ENCODE measurements at regions not wholly inside any gene's neighbourhood (a gene's known extent, or its start where the extent isn't known, plus 50 kb on each side); places are given as distances from the start of the nearest gene placed in this dataset.
"Not testable (repeated sequence)": the region's sequence is repeated elsewhere in the genome, so short reads cannot be mapped to it uniquely, and the experiment has no call there.

DNA sequence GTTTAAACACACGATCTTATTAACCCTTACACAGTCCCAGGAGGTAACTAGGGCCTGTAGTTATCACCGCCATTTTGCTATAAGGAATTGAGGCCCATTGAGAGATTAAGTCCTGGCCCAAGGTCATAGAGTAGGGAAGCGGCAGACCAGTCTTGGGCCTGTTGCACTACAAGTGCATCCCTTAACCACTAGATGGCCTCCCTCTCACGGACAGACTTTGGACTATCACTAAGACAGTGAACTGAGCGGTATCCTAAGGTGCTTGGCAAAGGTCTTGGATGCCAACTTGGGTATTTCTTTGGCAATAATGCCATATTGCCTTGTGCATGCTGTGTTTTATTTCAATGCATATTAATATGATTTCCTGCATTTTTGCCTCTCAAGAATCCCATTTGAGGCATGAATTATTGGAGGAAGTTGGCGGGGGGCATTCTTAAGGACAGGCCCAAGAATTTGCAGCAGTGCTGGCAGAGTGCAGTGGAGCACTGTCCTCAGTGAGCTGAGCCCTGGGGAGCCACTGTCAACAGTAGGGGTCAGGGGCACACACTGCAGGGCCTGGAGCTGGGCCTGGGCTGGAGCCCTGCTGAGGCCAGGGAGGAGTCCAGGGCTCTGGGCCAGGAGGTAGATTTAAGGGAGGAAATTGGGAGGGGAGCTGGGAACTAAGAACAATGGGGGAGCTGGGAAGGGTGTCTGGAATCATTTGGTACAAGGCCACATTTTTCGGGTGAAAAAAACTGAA, 147.4 kb downstream of the SMIM20 start:
- no peak overlapping the region for H3K4me3 ChIP-seq
- peak overlapping the region in 1 of 21 experiments; percentile 6 for H3K27ac ChIP-seq

DNA sequence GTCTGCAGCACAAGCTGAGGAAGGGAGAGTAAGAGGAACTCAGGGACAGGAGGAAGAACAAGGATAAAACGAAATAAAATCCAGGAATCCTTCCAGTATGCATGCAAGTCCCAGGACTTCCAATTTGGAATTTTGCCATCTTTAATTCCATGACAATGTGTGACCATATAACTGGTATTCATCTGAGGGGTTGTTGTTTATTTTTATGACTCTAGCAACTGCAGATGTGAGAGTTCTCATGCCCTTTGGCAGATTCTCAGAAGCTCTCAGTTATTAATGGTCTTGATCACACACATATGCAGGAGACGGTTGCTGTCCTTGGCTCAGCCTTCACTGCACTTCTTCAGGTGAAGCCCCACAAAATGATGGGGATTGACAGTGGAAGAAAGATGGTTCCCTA, 148.2 kb downstream of the SMIM20 start:
- H3K27ac ChIP-seq = no peak overlapping the region
- no peak overlapping the region for H3K4me3 ChIP-seq

DNA sequence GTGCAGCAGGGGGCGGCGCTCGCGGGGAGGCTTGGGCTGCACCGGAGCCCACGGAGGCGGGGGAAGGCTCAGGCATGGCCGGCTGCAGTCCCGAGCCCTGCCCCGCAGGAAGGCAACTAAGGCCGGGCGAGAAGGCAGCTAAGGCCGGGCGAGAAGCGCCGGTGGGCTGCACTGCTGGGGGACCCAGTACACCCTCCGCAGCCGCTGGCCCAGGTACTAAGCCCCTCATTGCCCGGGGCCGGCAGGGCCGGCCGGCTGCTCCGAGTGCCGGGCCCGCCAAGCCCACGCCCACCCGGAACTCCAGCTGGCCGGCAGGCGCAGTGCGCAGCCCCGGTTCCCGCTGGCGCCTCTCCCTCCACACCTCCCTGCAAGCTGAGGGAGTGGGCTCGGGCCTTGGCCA, 150.0 kb downstream of the SMIM20 start:
- H3K4me3 ChIP-seq, H3K27ac ChIP-seq: not testable (repeated sequence)

DNA sequence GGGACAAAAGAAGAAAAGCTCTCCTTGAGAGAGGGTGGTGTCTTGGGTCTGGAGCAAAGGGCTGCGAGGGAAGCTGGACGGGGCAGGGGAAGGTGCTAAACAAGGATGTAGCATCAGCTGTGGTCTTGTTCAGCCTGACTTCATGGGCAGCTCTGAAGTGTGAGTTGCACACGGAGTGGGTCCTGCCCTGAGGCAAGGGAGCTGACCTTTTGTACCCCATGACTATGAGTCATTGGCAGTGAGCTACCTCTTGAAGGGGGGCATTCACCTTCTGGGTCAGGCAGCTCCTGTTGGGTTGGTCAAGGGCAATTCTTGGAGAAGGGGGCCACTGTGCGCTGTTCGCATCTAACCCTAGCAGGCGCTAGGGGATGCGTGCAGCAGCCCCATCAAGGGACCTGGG, 151.8 kb downstream of the SMIM20 start:
- no peak overlapping the region for H3K27ac ChIP-seq
- H3K4me3 ChIP-seq = no peak overlapping the region

DNA sequence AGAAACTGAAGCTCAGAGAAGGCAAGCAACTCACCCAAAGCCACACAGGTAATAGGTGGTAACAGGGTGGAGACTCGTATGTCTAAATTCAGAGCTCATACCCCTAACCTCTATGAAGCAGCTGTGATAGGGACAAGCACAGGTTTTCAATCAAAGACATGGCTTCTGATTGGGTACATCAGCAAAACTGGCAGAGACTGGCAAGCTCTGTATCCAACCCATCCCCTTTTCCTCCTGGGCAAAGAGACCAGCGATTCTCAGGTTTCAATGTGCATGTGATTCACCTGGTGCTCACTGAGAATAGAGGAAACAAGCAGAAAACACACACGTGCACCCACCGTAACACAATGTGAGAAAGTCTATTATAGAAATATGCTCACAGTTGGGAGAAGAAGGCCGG, 153.0 kb downstream of the SMIM20 start:
- Histone ChIP-seq H3K27ac (no peak overlapping the region), H3K4me3 (no peak overlapping the region)

DNA sequence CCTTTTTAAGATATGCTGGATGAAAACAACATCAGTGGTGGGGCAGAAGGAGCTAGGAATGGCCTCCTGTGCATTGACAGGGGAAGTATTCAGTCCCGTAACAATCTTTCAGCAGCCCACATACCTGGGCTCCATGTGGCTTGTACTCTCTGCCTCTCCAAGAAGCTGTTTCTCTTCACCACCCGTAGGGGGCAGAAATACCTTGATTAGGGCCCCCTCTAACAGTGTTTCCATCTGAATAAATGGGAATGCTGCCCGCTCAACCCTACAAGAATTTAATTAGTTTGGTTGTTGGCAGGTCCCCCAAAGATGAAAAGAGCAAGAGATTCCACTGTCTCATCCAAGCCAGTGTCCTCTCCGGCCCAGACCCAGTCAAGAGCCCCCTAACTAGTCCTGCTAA, 155.2 kb downstream of the SMIM20 start:
- H3K4me3 ChIP-seq = no peak overlapping the region
- no peak overlapping the region for H3K27ac ChIP-seq

DNA sequence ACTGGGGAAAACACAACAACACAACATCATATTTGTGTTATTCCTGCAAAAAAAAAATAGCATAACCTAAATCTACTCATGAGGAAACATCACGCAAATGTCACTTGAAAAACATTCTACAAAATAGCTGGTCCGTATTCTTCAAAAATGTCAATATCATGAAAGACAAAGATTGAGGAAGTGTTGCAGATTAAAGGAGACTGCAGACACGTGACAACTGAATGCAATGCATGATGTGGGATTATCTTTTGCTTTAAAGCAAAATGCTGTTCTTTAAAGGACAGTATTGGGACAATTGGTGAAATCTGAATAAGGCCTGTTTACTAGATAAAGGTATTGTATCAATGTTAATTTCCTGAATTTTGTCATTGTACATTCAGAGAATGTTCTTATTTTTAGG, 157.7 kb downstream of the SMIM20 start:
- Histone ChIP-seq H3K27ac (no peak overlapping the region), H3K4me3 (no peak overlapping the region)

DNA sequence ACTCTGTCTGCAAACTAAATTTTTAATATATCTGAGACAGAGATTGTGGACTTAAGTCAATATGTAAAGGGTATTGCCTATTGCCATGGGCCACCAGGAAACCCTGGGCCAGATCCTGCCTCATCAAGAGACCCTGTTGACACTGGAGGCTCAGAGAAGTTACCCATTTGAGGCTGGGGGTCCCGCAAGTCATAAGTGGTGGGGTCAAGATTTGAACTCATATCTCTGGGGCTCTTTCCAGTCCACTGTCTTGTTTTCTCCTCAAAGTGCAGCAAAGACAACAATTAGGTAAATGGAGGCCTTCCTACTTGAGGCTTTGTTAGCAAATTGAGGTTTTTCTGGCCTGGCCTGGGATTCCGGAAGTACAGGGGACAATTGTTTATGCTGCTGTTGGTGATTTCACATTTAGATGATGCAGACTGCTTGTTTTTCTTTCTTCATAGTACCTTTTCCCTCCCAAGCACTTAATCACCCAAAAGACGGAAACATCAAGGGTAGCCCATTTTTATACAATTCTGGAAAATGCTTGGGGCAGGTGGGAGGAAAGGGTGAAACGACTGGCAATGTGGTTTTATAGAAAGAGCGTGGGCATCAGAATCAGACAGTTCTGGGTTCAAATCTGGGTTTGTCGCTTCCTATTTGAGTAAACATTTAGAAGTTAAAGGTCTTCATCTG, 160.0 kb downstream of the SMIM20 start:
- peak overlapping the region in 15 of 21 experiments; percentile 0 to 81 (median 49) for H3K27ac ChIP-seq

DNA sequence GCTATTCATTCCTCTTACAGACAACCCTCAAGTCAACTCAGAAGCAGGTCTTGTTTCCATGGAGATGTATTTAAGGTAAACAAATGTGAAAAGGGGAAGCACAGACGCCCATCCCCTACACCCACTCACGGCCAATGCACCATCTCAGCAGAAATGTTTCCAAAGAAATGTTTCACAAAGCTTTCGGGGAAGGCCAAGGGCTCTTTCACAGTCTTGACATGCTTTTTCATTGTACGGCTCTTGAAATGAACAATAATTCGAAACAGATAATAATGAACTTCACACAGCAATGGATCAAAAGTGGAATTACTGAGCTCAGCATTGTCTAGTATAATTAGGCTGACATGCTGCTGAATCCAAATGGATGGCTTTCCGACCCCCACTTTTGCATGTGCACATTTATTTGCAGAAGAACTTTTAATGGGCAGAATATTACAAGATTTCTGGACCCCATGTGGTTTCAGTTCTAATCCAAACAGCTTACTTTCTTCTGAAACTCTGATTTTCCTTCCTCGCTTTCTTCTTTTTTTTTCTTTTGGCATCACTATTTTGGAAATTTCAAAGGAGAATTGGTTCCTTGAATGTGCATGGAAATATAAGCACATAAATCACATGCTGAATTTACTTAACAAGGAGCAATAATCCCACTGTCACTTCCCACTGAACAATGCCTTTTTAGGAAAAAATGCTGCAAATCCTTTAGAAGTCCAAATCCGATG, 160.9 kb downstream of the SMIM20 start:
- H3K4me3 ChIP-seq = no peak overlapping the region

More for the DNA sequence above, 160.0 kb downstream of the SMIM20 start:
- H3K4me3 ChIP-seq = no peak overlapping the region

DNA sequence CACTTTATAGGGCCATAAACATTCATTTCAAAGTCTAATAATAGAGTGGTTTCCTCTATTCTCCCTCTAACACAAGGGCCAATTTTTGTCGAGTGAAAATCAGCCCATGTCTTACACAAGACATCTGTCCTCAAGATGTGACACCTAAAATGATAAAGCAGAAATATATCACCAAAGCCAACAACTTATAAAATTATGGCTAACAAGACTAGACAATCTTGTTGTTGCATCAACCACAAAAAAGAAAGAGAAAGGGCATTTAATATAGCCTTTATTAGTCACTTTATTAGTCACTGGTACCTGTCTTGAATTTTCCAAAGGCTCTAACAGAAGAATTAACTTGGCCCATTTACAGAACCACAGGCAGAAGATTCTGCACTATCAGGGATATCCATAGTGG, 161.6 kb downstream of the SMIM20 start:
- H3K4me3 ChIP-seq = no peak overlapping the region
- H3K27ac ChIP-seq = peak overlapping the region in 15 of 21 experiments; percentile 25 to 81 (median 47)

More for the DNA sequence above, 160.9 kb downstream of the SMIM20 start:
- peak overlapping the region in 15 of 21 experiments; percentile 18 to 81 (median 45) for H3K27ac ChIP-seq

DNA sequence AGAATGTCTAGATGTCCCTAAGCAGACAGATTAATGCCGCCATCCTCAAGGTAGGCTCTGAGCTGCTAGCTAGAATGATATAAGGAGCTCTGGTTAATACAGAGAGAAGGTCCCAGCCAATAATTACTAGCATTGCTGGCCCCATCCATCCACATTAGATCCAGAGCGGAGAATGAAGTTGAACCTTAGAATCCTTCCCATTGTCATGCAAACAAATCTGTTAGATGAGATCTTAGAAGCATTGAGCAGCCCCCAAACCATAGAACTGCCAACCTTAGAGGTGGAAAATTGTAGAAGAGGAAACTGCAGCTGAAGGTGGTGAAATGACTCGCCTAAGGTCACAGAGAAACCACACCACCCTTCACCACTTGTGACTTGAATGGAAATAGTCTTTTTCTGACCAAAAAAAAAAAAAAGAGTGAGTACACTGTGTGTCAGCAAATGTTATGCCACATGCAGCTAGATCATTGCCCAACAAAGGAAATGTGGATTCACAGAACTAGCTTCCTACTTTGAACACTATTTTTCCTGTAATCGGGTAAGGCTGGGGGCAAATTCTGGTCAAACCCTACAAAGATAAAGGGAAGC, 162.1 kb downstream of the SMIM20 start:
- Histone ChIP-seq H3K27ac (peak overlapping the region in 14 of 21 experiments; percentile 26 to 81 (median 54)), H3K4me3 (no peak overlapping the region)

DNA sequence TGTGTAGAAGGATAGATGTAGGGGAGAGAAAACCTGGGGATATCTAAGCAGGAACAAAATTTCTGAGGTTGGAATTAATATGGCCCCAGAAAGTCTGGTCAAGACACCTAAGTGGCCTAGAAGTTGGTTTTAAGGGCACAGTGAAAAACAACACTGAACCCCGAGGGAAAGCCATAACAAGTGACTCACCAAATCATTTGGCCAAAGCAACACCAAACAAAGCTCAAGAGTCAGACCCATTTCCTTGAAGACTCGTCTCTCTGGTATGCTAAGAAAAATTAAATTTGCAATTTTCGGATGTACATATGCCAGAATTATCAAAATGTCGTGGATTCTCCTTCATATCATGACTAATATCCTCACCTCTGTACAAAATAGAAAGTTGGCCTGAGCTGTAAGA, 162.9 kb downstream of the SMIM20 start:
- H3K4me3 ChIP-seq = no peak overlapping the region
- H3K27ac ChIP-seq = peak overlapping the region in 10 of 21 experiments; percentile 15 to 71 (median 44)

DNA sequence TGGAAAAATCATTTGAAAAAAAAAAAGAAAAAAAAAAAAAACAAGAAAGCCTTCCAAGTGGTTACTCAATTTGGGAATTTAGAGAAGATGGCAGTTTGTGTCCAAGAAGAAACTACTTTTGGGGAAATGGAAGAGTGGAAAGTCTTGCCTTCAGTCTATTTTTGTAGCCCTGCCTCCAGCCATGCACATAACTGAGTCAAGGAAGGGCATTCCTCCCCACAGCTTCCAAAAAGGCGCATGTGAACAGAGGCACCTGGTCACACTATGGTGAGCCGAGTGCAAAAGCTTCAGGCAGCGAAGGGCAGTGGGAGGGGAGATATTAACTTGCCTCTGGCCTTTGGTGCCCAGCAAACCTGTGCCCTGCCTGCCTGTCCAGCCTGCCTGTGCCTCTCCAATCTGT, 163.7 kb downstream of the SMIM20 start:
- Histone ChIP-seq H3K27ac (peak overlapping the region in 1 of 21 experiments; percentile 71), H3K4me3 (no peak overlapping the region)

DNA sequence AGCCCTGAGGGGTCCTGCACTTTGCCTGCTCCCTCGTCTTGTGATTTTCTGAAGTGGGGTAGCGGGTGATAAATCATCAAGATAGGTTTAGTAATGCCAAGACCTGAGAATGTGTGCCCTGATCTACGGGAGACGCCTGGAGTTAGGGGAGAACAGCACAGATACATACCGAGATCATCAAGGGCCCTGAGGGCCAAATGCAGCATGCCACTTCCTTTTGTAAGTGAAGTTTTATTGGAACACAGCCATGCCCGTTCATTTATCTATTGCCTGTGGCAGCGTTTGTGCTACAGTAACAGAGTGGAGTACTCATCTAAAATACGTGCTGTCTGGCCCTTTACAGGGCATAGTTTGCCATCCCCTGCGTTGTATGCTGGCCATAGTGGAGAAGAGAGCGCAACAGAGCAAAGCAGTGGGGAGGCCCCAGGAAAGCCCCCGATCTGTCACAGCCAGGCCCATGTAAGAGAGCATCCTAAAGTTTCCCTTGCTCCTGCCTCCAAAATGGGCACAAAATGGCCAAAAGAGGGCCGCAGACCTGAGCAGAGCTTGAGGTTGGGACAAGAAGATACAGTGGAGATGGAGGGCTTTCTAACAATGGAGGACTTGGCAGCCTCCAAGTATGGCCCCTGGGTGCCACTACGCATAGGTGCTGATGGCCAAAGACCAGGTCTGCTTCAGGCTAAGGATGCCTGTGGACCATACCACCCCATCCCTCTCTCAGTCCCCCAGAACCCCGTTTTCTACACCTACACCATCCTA, 167.0 kb downstream of the SMIM20 start:
- no peak overlapping the region for H3K4me3 ChIP-seq

DNA sequence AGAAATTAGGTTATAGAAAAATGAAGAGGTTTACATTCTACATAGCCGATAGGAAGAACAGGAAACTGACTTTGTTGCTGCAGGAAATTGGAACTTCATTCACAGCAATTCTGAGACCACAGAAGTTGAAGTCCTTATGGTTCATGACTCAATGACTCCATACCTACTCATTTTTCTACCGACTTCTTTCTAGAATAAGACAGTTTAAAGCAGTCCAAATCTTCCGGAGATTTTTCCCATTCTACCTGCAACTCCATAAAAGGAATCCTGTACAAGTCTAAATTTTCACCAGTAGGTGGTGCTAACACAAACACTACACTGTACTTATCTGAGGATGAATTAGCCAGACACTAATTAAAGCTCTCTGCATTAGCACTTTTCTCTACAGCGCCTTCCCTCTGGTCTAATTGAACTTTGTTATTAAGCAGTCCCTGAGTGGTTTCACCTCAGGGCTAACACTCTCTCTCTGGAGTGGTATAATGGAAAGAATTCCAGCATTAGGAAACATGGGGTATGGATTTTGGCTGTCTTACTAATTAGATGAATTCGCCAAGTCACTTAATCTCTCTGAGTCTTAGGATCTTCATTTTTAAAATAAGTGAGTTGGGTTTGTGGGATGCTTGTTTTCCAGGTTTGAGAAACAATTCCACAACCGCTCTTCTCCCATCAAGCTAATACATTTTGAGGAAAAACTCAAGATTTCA, 167.9 kb downstream of the SMIM20 start:
- Histone ChIP-seq H3K4me3 (no peak overlapping the region), H3K27ac (no peak overlapping the region)

More for the DNA sequence above, 167.0 kb downstream of the SMIM20 start:
- H3K27ac ChIP-seq = peak overlapping the region in 1 of 21 experiments; percentile 12

DNA sequence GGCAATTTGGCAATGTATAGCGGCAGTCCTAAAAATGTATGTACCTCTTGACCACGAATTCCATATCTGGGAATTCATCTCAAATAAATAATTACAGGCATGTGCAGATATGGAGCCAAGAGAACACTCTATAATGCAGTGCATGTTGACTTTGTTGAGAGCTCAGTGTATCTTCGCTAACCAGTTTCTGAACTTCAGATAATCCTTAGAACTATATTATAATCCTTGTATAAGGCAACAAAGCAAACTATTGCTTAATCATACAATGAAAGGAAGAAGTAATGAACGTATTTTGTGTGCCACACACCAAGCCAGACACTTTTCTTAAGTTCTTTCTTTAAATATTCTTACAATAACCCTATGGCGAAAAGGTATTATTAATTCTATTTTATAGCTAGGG, 168.5 kb downstream of the SMIM20 start:
- Histone ChIP-seq H3K27ac (no peak overlapping the region), H3K4me3 (no peak overlapping the region)

DNA sequence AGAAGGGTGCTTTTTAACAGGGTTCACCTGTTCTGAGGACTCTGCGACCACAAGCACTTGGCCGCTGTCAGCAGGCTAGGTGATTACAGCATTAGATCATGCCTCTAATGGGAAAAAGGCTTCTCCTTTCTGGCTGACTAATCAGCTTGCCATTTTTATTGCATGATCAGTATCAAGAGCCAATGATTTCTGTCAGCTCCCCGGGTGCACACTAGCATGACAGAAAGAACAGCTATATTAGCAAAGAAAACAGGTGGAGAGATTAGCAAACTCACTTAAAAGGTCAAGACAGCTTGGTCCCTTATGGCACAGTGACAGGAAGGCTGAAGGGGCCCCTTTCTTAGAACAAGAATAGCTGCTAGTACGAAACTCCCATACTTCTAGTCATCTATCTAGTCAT, 170.0 kb downstream of the SMIM20 start:
- no peak overlapping the region for H3K27ac ChIP-seq

DNA sequence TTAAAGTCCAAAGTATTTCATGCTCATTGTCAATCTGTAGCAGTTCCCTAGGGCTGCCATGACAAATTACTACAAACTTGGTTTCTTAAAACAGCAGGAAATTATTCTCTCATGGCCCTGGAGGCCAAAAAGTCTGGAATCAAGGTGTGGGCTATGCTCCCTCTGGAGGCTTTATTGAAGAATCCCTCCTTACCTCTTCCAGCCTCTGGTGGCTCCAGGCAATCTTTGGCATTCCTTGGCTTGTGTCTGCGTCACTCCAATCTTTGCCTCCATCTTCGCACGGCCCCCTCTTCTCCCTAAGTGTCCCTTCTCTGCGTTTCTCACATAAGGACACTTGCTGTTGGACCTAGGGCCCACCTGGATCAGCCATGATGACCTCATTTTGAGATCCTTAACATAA, 170.4 kb downstream of the SMIM20 start:
- no peak overlapping the region for H3K27ac ChIP-seq
- no peak overlapping the region for H3K4me3 ChIP-seq

More for the DNA sequence above, 170.0 kb downstream of the SMIM20 start:
- H3K4me3 ChIP-seq = no peak overlapping the region

DNA sequence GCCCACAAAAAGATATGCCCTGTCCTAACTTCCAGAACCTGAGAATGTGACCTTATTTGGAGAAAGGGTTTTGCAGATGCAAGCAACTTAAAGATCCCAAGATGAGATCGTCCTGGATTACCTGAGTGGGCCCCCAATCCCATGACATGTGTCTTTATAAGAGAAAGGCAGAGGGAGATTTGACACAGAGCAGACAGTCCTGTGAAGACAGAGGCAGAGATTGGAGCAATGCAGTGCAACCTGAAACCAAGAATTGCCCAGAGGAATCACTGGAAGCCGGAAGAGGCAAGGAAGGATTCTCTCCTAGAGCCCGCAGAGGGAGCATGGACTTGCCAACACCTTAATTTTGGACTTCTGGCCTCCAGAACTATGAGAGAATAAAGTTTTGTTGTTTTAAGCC, 171.5 kb downstream of the SMIM20 start:
- no peak overlapping the region for H3K4me3 ChIP-seq
- H3K27ac ChIP-seq = peak overlapping the region in 2 of 21 experiments; percentile 6 to 22

All from skin epidermis (tissue), 12 donors.